IMR-90 (cell line): ENCODE measurements at regions not wholly inside any gene's neighbourhood (a gene's known extent, or its start where the extent isn't known, plus 50 kb on each side); places are given as distances from the start of the nearest gene placed in this dataset.
A peak's percentile ranks its signal among the peaks of the same experiment; 100 is the strongest.

ENCODE experiments used
- ATAC-seq: fragments of 200-7000 bp; cut with Tn5 transposase; 2 replicates; pipeline ENCODE4 v1.9.1; 2020; ENCODE audit warnings: low read depth, mild to moderate bottlenecking, moderate library complexity
- BruUV-seq: library from RNA; stranded (reverse); fragments of 400-500 nt; replicated peaks from 2 replicates; lab custom pipeline; 2021; lab: Mats Ljungman, UMichigan
- CTCF ChIA-PET: fragments of 300-600 bp; formaldehyde crosslinking; extraction: SDS; loops from one replicate; lab custom pipeline; 2021; ENCODE audit warnings: antibody characterized with exemption; lab: Yijun Ruan, JAX
- POLR2A ChIA-PET: fragments of 300-600 bp; sonication (Branson Sonifier 250); formaldehyde crosslinking; loops from one replicate; lab custom pipeline; 2022; ENCODE audit warnings: antibody characterized with exemption; ENCODE audit not compliant: unreplicated experiment; lab: Charles Lee
- DNase-seq: peaks from one replicate; pipeline ENCODE4 v3.0.0; 2013
- H2AFZ ChIP-seq: replicated peaks from 2 replicates; pipeline ENCODE3; 2013; ENCODE audit warnings: low read length, mild to moderate bottlenecking; ENCODE audit not compliant: poor library complexity
- H2AK5ac ChIP-seq: 2 replicates; pipeline ENCODE4 v1.6.1; 2013; ENCODE audit warnings: low read depth, low read length, inconsistent platforms
- H2AK9ac ChIP-seq: replicated peaks from 2 replicates; pipeline ENCODE3; 2013; ENCODE audit warnings: mild to moderate bottlenecking, low read depth, low read length, moderate library complexity; ENCODE audit not compliant: poor library complexity
- H2BK120ac ChIP-seq: 2 replicates; pipeline ENCODE4 v1.6.1; 2013; ENCODE audit warnings: low read depth, low read length, inconsistent platforms
- H2BK15ac ChIP-seq: 3 replicates; pipeline ENCODE4 v1.6.1; 2013; ENCODE audit warnings: low read depth, low read length, inconsistent platforms
- H2BK20ac ChIP-seq: 2 replicates; pipeline ENCODE4 v1.6.1; 2013; ENCODE audit warnings: low read depth, mild to moderate bottlenecking, inconsistent platforms, low read length, moderate library complexity
- H2BK5ac ChIP-seq: 2 replicates; pipeline ENCODE4 v1.6.1; 2013; ENCODE audit warnings: mild to moderate bottlenecking, low read depth, low read length, inconsistent platforms; ENCODE audit not compliant: poor library complexity, severe bottlenecking
- H3K14ac ChIP-seq: replicated peaks from 2 replicates; pipeline ENCODE4 v1.6.1; 2013; ENCODE audit warnings: low read depth, low read length, inconsistent platforms
- H3K18ac ChIP-seq: 2 replicates; pipeline ENCODE4 v1.6.1; 2013; ENCODE audit warnings: low read depth, low read length, control low read depth
- H3K23ac ChIP-seq: 2 replicates; pipeline ENCODE4 v1.6.1; 2013; ENCODE audit warnings: low read depth, low read length, inconsistent platforms
- H3K27ac ChIP-seq: 2 replicates; pipeline ENCODE4 v1.5.1; 2013; ENCODE audit warnings: mild to moderate bottlenecking, control low read depth, low read length; ENCODE audit not compliant: insufficient read depth
- H3K27me3 ChIP-seq: 2 replicates; pipeline ENCODE4 v1.6.1; 2013; ENCODE audit warnings: low read length; ENCODE audit not compliant: control insufficient read depth, insufficient read depth
- H3K36me3 ChIP-seq: 2 replicates; pipeline ENCODE4 v1.6.1; 2013; ENCODE audit warnings: low read length, mixed read lengths; ENCODE audit not compliant: control insufficient read depth, insufficient read depth
- H3K4ac ChIP-seq: 2 replicates; pipeline ENCODE4 v1.6.1; 2013; ENCODE audit warnings: low read depth, low read length, inconsistent platforms
- H3K4me1 ChIP-seq: 2 replicates; pipeline ENCODE4 v1.6.1; 2013; ENCODE audit warnings: low read length, mixed read lengths; ENCODE audit not compliant: control insufficient read depth, insufficient read depth
- H3K4me2 ChIP-seq: 2 replicates; pipeline ENCODE4 v1.6.1; 2013; ENCODE audit warnings: low read depth, mild to moderate bottlenecking, control low read depth, low read length, moderate library complexity
- H3K4me3 ChIP-seq: 2 replicates; pipeline ENCODE4 v1.5.1; 2013; ENCODE audit warnings: low read depth, mild to moderate bottlenecking, control low read depth, low read length, moderate library complexity; ENCODE audit not compliant: insufficient read depth
- H3K56ac ChIP-seq: 2 replicates; pipeline ENCODE4 v1.6.1; 2013; ENCODE audit warnings: low read length, inconsistent platforms; ENCODE audit not compliant: insufficient read depth; ENCODE audit errors: extremely low read depth
- H3K79me1 ChIP-seq, 2 experiments: 2 replicates each; pipeline ENCODE4 v1.6.1; 2013; ENCODE audit warnings: low read length in 2 of 2, inconsistent platforms in 1 of 2, low read depth in 1 of 2
- H3K9ac ChIP-seq: 2 replicates; pipeline ENCODE4 v1.6.1; 2013; ENCODE audit warnings: low read depth, low read length, control low read depth
- H3K9me1 ChIP-seq: 2 replicates; pipeline ENCODE4 v1.6.1; 2013; ENCODE audit warnings: low read length, inconsistent platforms; ENCODE audit not compliant: insufficient read depth
- H3K9me3 ChIP-seq: 2 replicates; pipeline ENCODE4 v1.6.1; 2013; ENCODE audit warnings: low read length; ENCODE audit not compliant: control insufficient read depth, insufficient read depth
- H4K20me1 ChIP-seq: 2 replicates; pipeline ENCODE4 v1.6.1; 2013; ENCODE audit warnings: low read length, inconsistent platforms; ENCODE audit not compliant: insufficient read depth
- H4K5ac ChIP-seq: 2 replicates; pipeline ENCODE4 v1.6.1; 2013; ENCODE audit warnings: mild to moderate bottlenecking, low read depth, low read length, control low read depth
- H4K8ac ChIP-seq, 2 experiments: 2 replicates each; pipeline ENCODE4 v1.6.1; 2013; ENCODE audit warnings: low read depth in 2 of 2, low read length in 2 of 2, control low read depth in 1 of 2, inconsistent platforms in 1 of 2
- H4K91ac ChIP-seq: 2 replicates; pipeline ENCODE4 v1.6.1; 2013; ENCODE audit warnings: low read depth, low read length, inconsistent platforms; ENCODE audit not compliant: insufficient read depth
- BHLHE40 ChIP-seq: fragments of 150-350 bp; IDR thresholded peaks from 2 replicates; pipeline ENCODE4 v1.6.1; 2016; ENCODE audit warnings: mild to moderate bottlenecking, low read depth, low read length
- CEBPB ChIP-seq: IDR thresholded peaks from 2 replicates; pipeline ENCODE4 v1.6.1; 2012; ENCODE audit warnings: low read depth, low read length, improper control_type of control experiment
- CHD1 ChIP-seq: IDR thresholded peaks from 2 replicates; pipeline ENCODE4 v1.6.1; 2012; ENCODE audit warnings: low read depth, low read length, improper control_type of control experiment
- CTCF ChIP-seq: conservative IDR thresholded peaks from 2 replicates; pipeline ENCODE4 v1.5.1; 2012; ENCODE audit warnings: mild to moderate bottlenecking, low read depth, low read length, improper control_type of control experiment
- FOS ChIP-seq: fragments of 150-350 bp; IDR thresholded peaks from 2 replicates; pipeline ENCODE4 v1.6.1; 2016; ENCODE audit warnings: low read depth, low read length
- MAFK ChIP-seq: IDR thresholded peaks from 2 replicates; pipeline ENCODE4 v1.6.1; 2012; ENCODE audit warnings: low read depth, low read length, improper control_type of control experiment
- MAZ ChIP-seq: IDR thresholded peaks from 2 replicates; pipeline ENCODE4 v1.6.1; 2012; ENCODE audit warnings: low read depth, mild to moderate bottlenecking, low read length, improper control_type of control experiment, moderate library complexity, borderline replicate concordance
- MXI1 ChIP-seq: IDR thresholded peaks from 2 replicates; pipeline ENCODE4 v1.6.1; 2012; ENCODE audit warnings: low read depth, mild to moderate bottlenecking, low read length, moderate library complexity, borderline replicate concordance
- NFE2L2 ChIP-seq: fragments of 150-350 bp; IDR thresholded peaks from 2 replicates; pipeline ENCODE4 v1.6.1; 2016; ENCODE audit warnings: low read depth, mild to moderate bottlenecking, low read length
- POLR2A ChIP-seq: IDR thresholded peaks from 2 replicates; pipeline ENCODE4 v1.6.1; 2012; ENCODE audit warnings: mild to moderate bottlenecking, low read depth, low read length
- RAD21 ChIP-seq: IDR thresholded peaks from 2 replicates; pipeline ENCODE4 v1.6.1; 2012; ENCODE audit warnings: low read length, improper control_type of control experiment
- RCOR1 ChIP-seq: IDR thresholded peaks from 2 replicates; pipeline ENCODE4 v1.6.1; 2012; ENCODE audit warnings: mild to moderate bottlenecking, low read length, improper control_type of control experiment; ENCODE audit not compliant: insufficient replicate concordance
- RFX5 ChIP-seq: IDR thresholded peaks from 2 replicates; pipeline ENCODE4 v1.8.0; 2012; ENCODE audit warnings: low read depth, mild to moderate bottlenecking, low read length, moderate library complexity
- SMC3 ChIP-seq: fragments of 150-350 bp; IDR thresholded peaks from 2 replicates; pipeline ENCODE4 v1.6.1; 2016; ENCODE audit warnings: low read depth, mild to moderate bottlenecking, antibody characterized with exemption, low read length, moderate library complexity
- WGBS, 2 experiments: methylation state at CpG; one replicate each; pipeline versions ENCODE4 v1.1.5 to v1.1.7; 2013; ENCODE audit warnings: missing lambda C conversion rate in 2 of 2; ENCODE audit not compliant: insufficient read length in 1 of 2; ENCODE audit errors: extremely low coverage in 2 of 2; 5-methylcytosine and 5-hydroxymethylcytosine counted together
- dilution Hi-C: fragments of 300-500 bp; cut with HindIII; formaldehyde crosslinking; loops from one replicate; pipeline ENCODE4 v1.14.3; 2018; ENCODE audit warnings: low sequenced_read_pairs; ENCODE audit not compliant: unreplicated experiment
- in situ Hi-C: fragments of 300-500 bp; cut with MboI; formaldehyde crosslinking; loops from 3 replicates; pipeline ENCODE4 v1.14.3; 2019; ENCODE audit warnings: low sequenced_read_pairs, inconsistent platforms, mixed read lengths
- intact Hi-C: fragments of 100-400 bp; cut with micrococcal nuclease; formaldehyde crosslinking; loops from 2 replicates; pipeline ENCODE4 v1.10.0; 2022

DNA sequence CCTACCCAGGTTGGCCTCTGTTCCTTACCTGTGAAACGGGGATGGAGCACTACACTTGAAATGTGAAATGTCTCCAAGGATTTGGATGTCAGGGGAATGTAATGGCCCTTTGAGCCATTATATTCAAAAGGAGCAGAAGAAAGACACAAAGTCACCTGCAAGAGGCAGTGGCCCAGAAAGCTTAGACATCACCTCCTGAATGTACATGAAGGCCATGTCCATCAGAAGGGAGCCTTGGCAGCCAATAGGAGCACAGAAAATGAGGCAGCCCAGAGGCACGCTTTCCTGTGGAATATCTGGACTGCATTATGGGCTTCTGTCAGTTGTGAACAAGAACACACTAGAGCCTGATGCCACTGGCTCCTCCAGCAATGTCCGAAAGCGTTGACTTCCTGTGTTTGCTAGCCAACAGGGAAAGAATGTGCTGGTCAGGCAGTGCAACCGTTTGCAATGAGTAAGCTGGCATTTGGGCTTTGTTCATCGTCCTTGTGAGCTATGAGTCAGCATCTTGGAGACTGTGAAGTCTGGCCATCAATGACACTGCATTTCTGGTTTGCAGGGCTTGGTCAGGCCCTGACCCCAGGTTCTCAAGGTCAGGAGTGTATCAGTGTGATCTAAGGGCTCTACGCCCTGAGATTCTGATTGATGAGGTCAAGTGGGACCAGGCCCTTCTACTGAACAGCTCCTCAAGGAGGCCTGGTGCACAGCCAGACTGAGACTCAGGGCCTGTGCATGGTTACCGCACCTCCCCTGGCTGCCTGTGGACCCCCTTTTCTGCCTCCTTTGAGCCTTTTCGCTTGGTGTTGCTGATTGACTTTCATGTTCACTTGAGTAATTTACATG lies 222.4 kb downstream of the RPS24 start:
- Histone ChIP-seq H4K91ac (peak overlapping the region; percentile 98), H2BK15ac (peak overlapping the region; percentile 94), H3K9me3 (no peaks in the 10 kb centered on the region), H2AFZ (peak overlapping the region; percentile 69), H3K27ac (peak overlapping the region; percentile 84), H3K4ac (peak overlapping the region; percentile 99), H3K18ac (peak overlapping the region; percentile 85), H3K14ac (peak overlapping the region; percentile 92), H3K9me1 (peaks cover 20% of the 10 kb centered on the region), H2BK20ac (peak overlapping the region; percentile 99), H2AK9ac (peak overlapping the region; percentile 94), H4K8ac (peak overlapping the region; percentile 90 to 92), H3K23ac (peak overlapping the region; percentile 92), H3K4me3 (no peak overlapping the region), H4K5ac (peak overlapping the region; percentile 88), H3K4me2 (no peak overlapping the region), H3K9ac (peak overlapping the region; percentile 19; the same call in 1 of the 2 replicates), H3K36me3 (no peaks in the 10 kb centered on the region), H3K56ac (peak overlapping the region; percentile 89), H3K79me1 (peaks cover 0 to 15% of the 10 kb centered on the region in 2 experiments; a peak in 1 of 4 replicates), H2AK5ac (peak overlapping the region; percentile 100), H3K4me1 (peaks cover 16% of the 10 kb centered on the region), H2BK120ac (peak overlapping the region; percentile 98), H2BK5ac (peak overlapping the region; percentile 98), H3K27me3 (no peaks in the 10 kb centered on the region), H4K20me1 (no peaks in the 10 kb centered on the region)
- TF ChIP-seq MXI1 (no peak; the same call in 1 of the 2 replicates), FOS (peak; percentile 98), CTCF (no peak), NFE2L2 (peak; percentile 99), BHLHE40 (peak; percentile 56; the same call in 1 of the 2 replicates), CEBPB (peak; percentile 96), RAD21 (peak; percentile 30; the same call in 1 of the 2 replicates), RCOR1 (peak; percentile 46), CHD1 (0 out of 2 replicates have a peak, but pooled peaks have one; percentile 72), SMC3 (no peak; the same call in 1 of the 2 replicates), POLR2A (peak; percentile 70; the same call in 1 of the 2 replicates), RFX5 (no peak), MAFK (peak; percentile 95), MAZ (no peak)
- in situ Hi-C loops, result no loop called here
- CTCF ChIA-PET, result interaction anchor here (0.9 to 1.5 kb wide), 2 partner anchors 11 to 209 kb away, joined by 3 read pairs; no protein-coding TSS in a partner anchor
- ATAC-seq (peak; percentile 91), DNase-seq (peak; percentile 99)
- POLR2A ChIA-PET, result interaction anchor here (0.5 to 0.9 kb wide), 3 partner anchors 11 to 77 kb away, joined by 4 to 9 read pairs (median 5); no protein-coding TSS in a partner anchor
- WGBS, 2 experiments, result 8% methylated on average over 5 of the region's 9 CpGs; no CpG with 5 or more reads in 1 of the 2 experiments
- dilution Hi-C loops, result no loop called here
- no TSS peak for BruUV-seq
- intact Hi-C loops, result no loop called here
